Activated T-cell treated with anti-CD3 and anti-CD28 coated beads, Interleukin-2, amount 50 U/mL, for 72 hours (primary cell): ENCODE measurements at regions not wholly inside any gene's neighbourhood (a gene's known extent, or its start where the extent isn't known, plus 50 kb on each side); places are given as distances from the start of the nearest gene placed in this dataset.

Source experiments
- ATAC-seq, 2 donors: fragments of 150-1000 bp; cut with Tn5 transposase; replicated peaks in 1 of 2; 2 replicates each; pipeline ENCODE4 v1.10.0; 2021; ENCODE audit warnings: moderate library complexity in 2 of 2, mild to moderate bottlenecking in 1 of 2
- DNase-seq, 2 donors: peaks; one replicate each; pipeline ENCODE4 v3.0.0; 2021 to 2022; ENCODE audit warnings: mixed read lengths in 1 of 2
- H3K27ac Mint-ChIP-seq: one replicate; pipeline ENCODE4 v1.8.0; 2022; ENCODE audit warnings: mild to moderate bottlenecking, moderate library complexity, mixed read lengths
- H3K27me3 Mint-ChIP-seq: one replicate; pipeline ENCODE4 v1.8.0; 2022; ENCODE audit warnings: low read depth, mixed read lengths
- H3K36me3 Mint-ChIP-seq, 2 donors: one replicate each; pipeline ENCODE4 v1.8.0; 2022; ENCODE audit warnings: mixed read lengths in 2 of 2, mild to moderate bottlenecking in 1 of 2; ENCODE audit not compliant: insufficient read depth in 2 of 2
- H3K4me1 Mint-ChIP-seq: one replicate; pipeline ENCODE4 v1.8.0; 2022; ENCODE audit warnings: low read depth, mixed read lengths
- H3K4me3 Mint-ChIP-seq, 2 donors: one replicate each; pipeline ENCODE4 v1.8.0; 2022; ENCODE audit warnings: mild to moderate bottlenecking in 2 of 2, mixed read lengths in 2 of 2, moderate library complexity in 2 of 2
- H3K9me3 Mint-ChIP-seq, 2 donors: one replicate each; pipeline ENCODE4 v1.8.0; 2022; ENCODE audit warnings: mixed read lengths in 2 of 2

DNA sequence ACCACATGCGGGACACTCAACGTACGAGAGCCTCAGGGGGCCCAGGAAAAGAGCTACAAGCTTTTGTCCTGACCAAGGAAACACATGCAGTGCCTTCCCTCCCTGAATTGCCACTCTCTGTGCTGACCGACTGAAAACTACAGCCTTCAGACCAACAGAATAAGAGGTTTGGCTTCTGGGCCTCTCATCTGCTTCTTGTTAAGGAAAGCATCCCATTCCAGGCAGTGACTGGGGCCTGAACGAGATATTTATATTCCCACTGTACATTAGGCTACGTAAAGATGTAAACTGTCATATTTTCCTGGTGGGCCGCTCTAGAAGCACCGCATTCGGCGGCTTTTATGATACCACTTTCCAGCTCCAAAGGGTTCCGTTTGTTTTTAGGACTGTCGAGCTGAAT lies 208.9 kb upstream of the TPM1 start:
- H3K9me3 Mint-ChIP-seq: no peaks in the 10 kb centered on the region
- peaks cover 4% of the 10 kb centered on the region for H3K4me1 Mint-ChIP-seq
- no peak overlapping the region for H3K27ac Mint-ChIP-seq
- H3K36me3 Mint-ChIP-seq: no peaks in the 10 kb centered on the region
- ATAC-seq: no peak
- no peak overlapping the region for H3K4me3 Mint-ChIP-seq
- DNase-seq: no peak
- no peaks in the 10 kb centered on the region for H3K27me3 Mint-ChIP-seq

GRCh38 chr15:62834686-62835329 lies 207.7 kb upstream of the TPM1 start:
- Mint-ChIP-seq H3K4me1 (no peaks in the 10 kb centered on the region), H3K36me3 (no peaks in the 10 kb centered on the region), H3K27me3 (no peaks in the 10 kb centered on the region), H3K27ac (no peak overlapping the region), H3K9me3 (no peaks in the 10 kb centered on the region), H3K4me3 (no peak overlapping the region)
- DNase-seq: no peak
- no peak for ATAC-seq

DNA sequence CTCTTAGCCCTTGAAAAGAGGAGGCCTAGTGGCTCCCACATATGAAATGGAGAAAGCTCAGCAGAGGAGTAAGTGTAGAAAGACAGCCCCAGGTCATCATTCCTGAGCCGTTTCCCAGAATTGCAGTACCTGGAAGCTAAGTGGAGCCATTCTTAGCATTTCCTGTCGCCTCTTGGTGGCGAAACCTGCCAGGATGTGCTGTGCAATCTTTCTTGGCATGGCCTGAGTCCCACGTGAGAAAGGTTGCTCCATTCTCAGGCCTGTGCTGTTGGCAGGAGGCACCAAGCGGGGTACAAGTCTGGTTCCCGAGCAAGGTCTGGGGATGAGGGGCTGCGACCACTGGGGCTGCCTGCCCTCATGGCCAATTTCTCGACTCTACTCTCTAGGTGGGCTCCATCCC lies 207.2 kb upstream of the TPM1 start:
- no peaks in the 10 kb centered on the region for H3K9me3 Mint-ChIP-seq
- H3K4me1 Mint-ChIP-seq: no peaks in the 10 kb centered on the region
- H3K27me3 Mint-ChIP-seq: no peaks in the 10 kb centered on the region
- no peak for ATAC-seq
- DNase-seq: no peak
- H3K4me3 Mint-ChIP-seq: no peak overlapping the region
- H3K36me3 Mint-ChIP-seq: no peaks in the 10 kb centered on the region
- H3K27ac Mint-ChIP-seq: no peak overlapping the region

GRCh38 chr15:62835762-62836161 lies 206.8 kb upstream of the TPM1 start:
- ATAC-seq (no peak), DNase-seq (no peak)
- Mint-ChIP-seq H3K27me3 (no peaks in the 10 kb centered on the region), H3K4me3 (no peak overlapping the region), H3K9me3 (no peaks in the 10 kb centered on the region), H3K27ac (no peak overlapping the region), H3K36me3 (no peaks in the 10 kb centered on the region), H3K4me1 (no peaks in the 10 kb centered on the region)

GRCh38 chr15:62840526-62841268 lies 201.8 kb upstream of the TPM1 start:
- ATAC-seq (no peak), DNase-seq (no peak)
- H3K36me3 Mint-ChIP-seq: no peaks in the 10 kb centered on the region
- no peaks in the 10 kb centered on the region for H3K4me1 Mint-ChIP-seq
- H3K27ac Mint-ChIP-seq: no peak overlapping the region
- H3K4me3 Mint-ChIP-seq: no peak overlapping the region
- H3K9me3 Mint-ChIP-seq: no peaks in the 10 kb centered on the region
- no peaks in the 10 kb centered on the region for H3K27me3 Mint-ChIP-seq

DNA sequence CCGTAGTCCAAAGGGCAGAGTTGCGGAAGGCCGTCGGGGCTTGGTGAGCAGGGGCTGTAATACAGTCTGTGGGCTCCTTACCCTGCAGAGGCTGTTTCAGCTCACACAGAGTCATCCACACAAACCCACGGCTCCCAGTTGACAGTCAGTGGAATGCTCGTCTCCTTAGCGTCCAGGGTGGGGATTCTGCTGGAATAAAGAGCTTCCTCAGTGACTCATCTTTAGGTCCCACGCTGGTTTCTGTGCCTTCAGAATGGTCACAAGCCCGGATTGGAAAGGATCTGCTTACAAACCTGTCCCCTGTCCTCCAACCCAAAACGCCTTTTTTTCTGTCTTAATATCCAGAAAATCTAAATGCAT lies 201.3 kb upstream of the TPM1 start:
- Mint-ChIP-seq H3K4me3 (no peak overlapping the region), H3K36me3 (no peaks in the 10 kb centered on the region), H3K27ac (no peak overlapping the region), H3K27me3 (no peaks in the 10 kb centered on the region), H3K4me1 (no peaks in the 10 kb centered on the region), H3K9me3 (no peaks in the 10 kb centered on the region)
- ATAC-seq: no peak
- no peak for DNase-seq

DNA sequence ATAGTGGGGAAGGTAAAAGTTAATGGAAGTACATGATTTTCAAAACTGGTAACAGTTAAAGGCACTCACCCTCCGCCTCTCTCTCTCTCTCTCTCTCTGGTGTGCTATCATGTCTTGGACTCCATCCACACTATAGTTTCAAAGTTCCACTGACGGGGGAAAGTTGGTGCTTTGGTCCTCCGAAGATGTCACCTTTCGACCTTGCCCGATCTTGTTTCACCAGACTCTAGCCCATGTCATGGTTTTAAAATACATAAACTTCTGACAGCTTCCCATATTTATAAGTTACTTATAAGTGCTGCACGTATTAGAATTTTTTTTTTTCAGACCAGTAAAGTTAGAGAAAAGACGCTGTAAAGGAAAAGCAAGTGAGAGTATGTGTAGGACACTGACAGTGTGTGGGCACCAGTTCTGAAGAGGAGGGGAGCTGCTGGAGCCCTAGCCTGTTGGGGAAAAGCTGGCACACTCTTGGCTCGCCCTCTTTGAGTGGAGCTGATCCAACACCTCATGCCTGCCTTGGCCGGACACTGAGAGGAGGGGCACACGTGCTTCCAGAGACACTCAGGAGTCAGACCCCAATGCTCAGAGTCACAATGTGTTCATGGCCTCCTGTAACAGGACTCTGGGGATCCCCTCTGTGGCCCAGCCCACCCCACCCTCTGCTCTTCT lies 200.5 kb upstream of the TPM1 start:
- H3K27ac Mint-ChIP-seq: no peak overlapping the region
- no peaks in the 10 kb centered on the region for H3K4me1 Mint-ChIP-seq
- no peak overlapping the region for H3K4me3 Mint-ChIP-seq
- ATAC-seq (no peak), DNase-seq (no peak)
- H3K27me3 Mint-ChIP-seq: peaks cover 2% of the 10 kb centered on the region
- no peaks in the 10 kb centered on the region for H3K9me3 Mint-ChIP-seq
- H3K36me3 Mint-ChIP-seq: no peaks in the 10 kb centered on the region

- H3K27ac Mint-ChIP-seq: no peak overlapping the region
- H3K9me3 Mint-ChIP-seq: no peaks in the 10 kb centered on the region
- ATAC-seq (no peak), DNase-seq (no peak)
- H3K27me3 Mint-ChIP-seq: peaks cover 6% of the 10 kb centered on the region
- H3K4me3 Mint-ChIP-seq: no peak overlapping the region
- H3K36me3 Mint-ChIP-seq: no peaks in the 10 kb centered on the region
- H3K4me1 Mint-ChIP-seq: no peaks in the 10 kb centered on the region
These were observed 199.2 kb upstream of the TPM1 start for GRCh38 chr15:62843311-62843710.

GRCh38 chr15:62844564-62845240 lies 197.8 kb upstream of the TPM1 start:
- Mint-ChIP-seq H3K27me3 (peaks cover 6% of the 10 kb centered on the region), H3K9me3 (no peaks in the 10 kb centered on the region), H3K36me3 (no peaks in the 10 kb centered on the region), H3K4me3 (no peak overlapping the region), H3K4me1 (no peaks in the 10 kb centered on the region), H3K27ac (no peak overlapping the region)
- no peak for DNase-seq
- no peak for ATAC-seq

GRCh38 chr15:62845241-62846126 lies 197.1 kb upstream of the TPM1 start:
- no peaks in the 10 kb centered on the region for H3K9me3 Mint-ChIP-seq
- ATAC-seq (no peak), DNase-seq (no peak)
- no peak overlapping the region for H3K4me3 Mint-ChIP-seq
- H3K27ac Mint-ChIP-seq: no peak overlapping the region
- H3K36me3 Mint-ChIP-seq: no peaks in the 10 kb centered on the region
- H3K4me1 Mint-ChIP-seq: no peaks in the 10 kb centered on the region
- peaks cover 6% of the 10 kb centered on the region for H3K27me3 Mint-ChIP-seq

DNA sequence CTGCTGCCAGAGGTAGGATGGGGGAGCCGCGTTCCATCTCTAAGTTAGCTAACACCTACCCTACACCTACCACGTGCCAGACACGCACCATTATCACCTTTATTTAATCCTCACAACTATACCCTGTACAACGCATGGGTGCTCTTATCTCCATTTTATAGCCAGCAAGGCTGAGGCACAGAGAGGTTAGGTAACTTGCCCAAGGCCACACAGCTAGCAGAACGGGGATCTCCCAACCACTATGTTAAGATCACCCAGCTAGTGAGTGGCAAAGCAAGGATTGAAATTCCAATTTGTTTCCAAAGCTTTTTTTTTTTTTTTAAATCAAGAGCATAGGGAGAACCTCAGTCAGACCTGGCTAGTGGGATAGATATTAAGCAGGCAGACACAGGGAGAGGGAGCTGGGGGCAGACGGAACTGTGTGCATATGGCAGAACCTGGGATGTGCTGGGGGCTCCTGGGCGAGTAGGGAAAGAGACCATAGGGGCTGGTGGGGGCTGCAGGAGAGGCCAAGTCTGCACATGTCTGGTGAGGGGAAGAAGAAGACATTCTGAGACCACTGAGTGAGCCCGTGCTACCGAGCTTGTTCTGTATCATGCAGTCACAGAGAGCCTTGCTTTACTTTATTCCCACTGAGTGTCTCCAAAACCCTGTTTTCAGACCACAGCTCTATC lies 196.3 kb upstream of the TPM1 start:
- no peak for ATAC-seq
- DNase-seq: no peak
- H3K4me1 Mint-ChIP-seq: no peaks in the 10 kb centered on the region
- no peak overlapping the region for H3K4me3 Mint-ChIP-seq
- H3K27ac Mint-ChIP-seq: no peak overlapping the region
- H3K36me3 Mint-ChIP-seq: no peaks in the 10 kb centered on the region
- peaks cover 6% of the 10 kb centered on the region for H3K27me3 Mint-ChIP-seq
- H3K9me3 Mint-ChIP-seq: no peaks in the 10 kb centered on the region

- no peak overlapping the region for H3K4me3 Mint-ChIP-seq
- no peaks in the 10 kb centered on the region for H3K4me1 Mint-ChIP-seq
- DNase-seq (no peak), ATAC-seq (no peak)
- no peaks in the 10 kb centered on the region for H3K9me3 Mint-ChIP-seq
- no peaks in the 10 kb centered on the region for H3K36me3 Mint-ChIP-seq
- no peak overlapping the region for H3K27ac Mint-ChIP-seq
- peaks cover 6% of the 10 kb centered on the region for H3K27me3 Mint-ChIP-seq
These were observed 195.6 kb upstream of the TPM1 start for GRCh38 chr15:62846805-62847495.
